OCI-LY7 (cell line): ENCODE measurements at regions not wholly inside any gene's neighbourhood (a gene's known extent, or its start where the extent isn't known, plus 50 kb on each side); places are given as distances from the start of the nearest gene placed in this dataset.

Experiments
- EZH2phosphoT487 ChIP-seq: fragments of 200-600 bp; sonication (generic); IDR thresholded peaks from 2 replicates; pipeline ENCODE4 v1.6.1; 2018; ENCODE audit warnings: low read depth, borderline replicate concordance, mild to moderate bottlenecking, mixed run types, antibody characterized with exemption, low read length, moderate library complexity, mixed read lengths
- TF ChIP-seq, protein P1 (sequence below): fragments of 200-600 bp; sonication (generic); conservative IDR thresholded peaks from 2 replicates; pipeline ENCODE4 v1.5.1; 2014; ENCODE audit warnings: mild to moderate bottlenecking, antibody characterized with exemption, low read length, moderate library complexity, mixed read lengths

DNA sequence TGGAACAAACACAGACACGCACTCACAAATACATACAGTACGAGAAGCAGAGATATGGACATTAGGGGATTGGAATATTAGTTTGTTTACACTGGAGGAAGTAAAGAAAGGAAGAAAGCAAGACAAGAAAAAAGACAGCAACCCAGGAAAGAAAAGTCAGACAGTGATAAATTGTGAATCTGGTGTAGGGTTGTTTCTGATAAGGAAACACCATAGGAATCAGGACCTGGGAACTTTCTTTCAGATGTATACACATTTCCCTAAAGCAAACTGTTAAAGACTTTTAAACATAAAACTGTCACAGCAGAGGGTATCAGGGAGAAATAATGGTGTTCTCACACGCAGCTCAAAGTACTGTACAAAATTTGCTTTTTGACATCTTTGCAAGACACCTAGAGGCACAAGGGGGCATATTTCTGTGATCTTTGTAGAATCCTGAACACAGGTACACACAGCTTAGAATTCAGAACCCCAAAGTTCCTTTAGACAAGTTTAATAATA is 153.7 kb downstream of the TUSC7 start:
- TF ChIP-seq, protein P1, sequence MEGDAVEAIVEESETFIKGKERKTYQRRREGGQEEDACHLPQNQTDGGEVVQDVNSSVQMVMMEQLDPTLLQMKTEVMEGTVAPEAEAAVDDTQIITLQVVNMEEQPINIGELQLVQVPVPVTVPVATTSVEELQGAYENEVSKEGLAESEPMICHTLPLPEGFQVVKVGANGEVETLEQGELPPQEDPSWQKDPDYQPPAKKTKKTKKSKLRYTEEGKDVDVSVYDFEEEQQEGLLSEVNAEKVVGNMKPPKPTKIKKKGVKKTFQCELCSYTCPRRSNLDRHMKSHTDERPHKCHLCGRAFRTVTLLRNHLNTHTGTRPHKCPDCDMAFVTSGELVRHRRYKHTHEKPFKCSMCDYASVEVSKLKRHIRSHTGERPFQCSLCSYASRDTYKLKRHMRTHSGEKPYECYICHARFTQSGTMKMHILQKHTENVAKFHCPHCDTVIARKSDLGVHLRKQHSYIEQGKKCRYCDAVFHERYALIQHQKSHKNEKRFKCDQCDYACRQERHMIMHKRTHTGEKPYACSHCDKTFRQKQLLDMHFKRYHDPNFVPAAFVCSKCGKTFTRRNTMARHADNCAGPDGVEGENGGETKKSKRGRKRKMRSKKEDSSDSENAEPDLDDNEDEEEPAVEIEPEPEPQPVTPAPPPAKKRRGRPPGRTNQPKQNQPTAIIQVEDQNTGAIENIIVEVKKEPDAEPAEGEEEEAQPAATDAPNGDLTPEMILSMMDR, result no peak
- no peak for TF ChIP-seq EZH2phosphoT487
